Stimulated activated CD8-positive, alpha-beta memory T cell treated with anti-CD3 and anti-CD28 coated beads, Interleukin-15, amount 100 ng/mL, for 48 hours (primary cell): ENCODE measurements at regions not wholly inside any gene's neighbourhood (a gene's known extent, or its start where the extent isn't known, plus 50 kb on each side); places are given as distances from the start of the nearest gene placed in this dataset.
"Not testable (repeated sequence)": the region's sequence is repeated elsewhere in the genome, so short reads cannot be mapped to it uniquely, and the experiment has no call there.

Source experiments
- DNase-seq, 2 donors: peaks; one replicate each; pipeline ENCODE4 v3.0.0-alpha.2; 2020; ENCODE audit warnings: low read depth in 2 of 2

DNA sequence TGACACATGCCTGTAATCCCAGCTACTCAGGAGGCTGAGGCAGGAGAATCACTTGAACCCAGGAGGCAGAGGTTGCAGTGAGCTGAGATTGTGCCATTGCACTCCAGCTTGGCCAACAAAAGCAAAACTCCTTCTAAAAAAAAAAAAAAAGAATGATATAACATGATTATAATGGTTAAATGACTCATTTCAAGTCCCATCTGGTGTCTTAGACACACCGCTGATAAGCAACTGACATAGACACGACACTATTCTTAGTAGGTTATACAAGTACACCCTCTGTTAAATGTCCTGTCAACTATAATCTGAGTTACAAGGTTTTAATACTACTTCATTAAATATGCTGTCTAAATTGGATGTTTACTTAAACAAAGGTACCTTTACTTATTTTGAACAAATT lies 405.3 kb upstream of the CLINT1 start:
- no peak for DNase-seq

DNA sequence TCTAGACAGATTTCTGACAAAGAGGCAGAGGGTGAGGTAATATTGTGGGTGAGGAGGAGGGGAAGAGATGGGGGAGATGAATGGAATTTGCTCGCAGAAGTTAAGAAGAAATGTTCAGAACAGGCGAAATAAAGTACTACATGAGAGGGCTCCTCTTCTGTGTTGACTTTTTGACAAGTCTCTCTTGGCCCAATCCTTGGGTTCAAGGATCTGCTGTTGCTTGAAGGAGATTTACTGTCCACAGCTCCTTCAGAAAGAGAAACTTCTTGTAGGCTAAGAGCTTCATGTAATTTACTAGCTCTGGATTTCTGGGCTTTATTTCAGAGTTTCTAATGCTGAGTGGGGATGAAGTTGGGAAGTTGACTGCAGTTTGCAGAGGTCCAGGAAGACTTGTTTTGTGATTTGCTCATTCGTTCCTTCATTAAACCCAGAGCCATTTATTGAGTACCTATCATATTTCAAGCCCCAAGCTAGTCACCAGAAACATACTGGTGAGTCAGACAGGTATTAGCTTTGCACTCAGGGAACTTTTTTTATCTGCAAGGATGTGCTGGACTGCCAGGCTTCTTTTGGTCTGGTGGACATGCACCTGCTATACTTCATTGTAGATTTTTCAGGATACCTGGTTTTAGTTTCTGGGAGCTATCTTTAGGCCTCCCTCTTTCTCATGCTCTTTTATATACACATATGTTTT lies 402.9 kb upstream of the CLINT1 start:
- DNase-seq: no peak

DNA sequence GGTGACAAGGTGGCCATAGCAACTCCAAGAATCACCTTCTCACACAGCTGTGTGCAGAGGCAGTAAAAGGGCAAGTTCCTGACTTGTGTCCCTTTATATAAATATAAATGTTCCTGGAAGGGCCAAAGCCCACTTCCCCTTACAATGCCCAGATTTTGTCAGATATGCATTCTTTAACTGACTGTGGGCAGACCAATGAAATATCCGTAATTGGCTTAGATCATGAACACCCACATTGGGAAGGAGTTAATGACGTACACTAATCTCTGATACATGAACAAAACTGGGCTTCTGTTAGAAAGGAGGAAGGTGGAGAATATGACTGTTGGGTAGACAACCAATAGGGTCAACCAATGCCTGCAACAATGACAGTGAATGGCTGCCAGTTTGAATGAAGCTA lies 397.2 kb upstream of the CLINT1 start:
- no peak for DNase-seq

DNA sequence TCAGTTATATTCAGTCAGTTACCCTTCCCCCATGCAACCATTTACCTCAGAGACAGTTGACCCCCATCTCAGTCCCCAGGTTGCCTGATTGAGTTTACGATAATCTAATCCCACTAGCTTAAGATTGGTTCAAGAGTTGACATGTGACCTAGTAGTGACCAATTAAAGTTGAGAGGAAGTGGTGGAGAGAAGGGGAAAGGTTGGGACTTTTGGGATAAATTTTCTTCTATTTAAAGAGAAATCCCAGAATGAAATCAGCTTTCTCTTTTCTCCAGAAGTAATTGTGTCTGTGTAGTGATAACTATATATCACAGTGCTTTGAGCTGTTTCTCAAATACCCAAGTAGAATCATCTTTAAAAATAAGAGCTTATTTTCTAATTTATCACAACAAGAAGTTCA lies 396.7 kb upstream of the CLINT1 start:
- no peak for DNase-seq

DNA sequence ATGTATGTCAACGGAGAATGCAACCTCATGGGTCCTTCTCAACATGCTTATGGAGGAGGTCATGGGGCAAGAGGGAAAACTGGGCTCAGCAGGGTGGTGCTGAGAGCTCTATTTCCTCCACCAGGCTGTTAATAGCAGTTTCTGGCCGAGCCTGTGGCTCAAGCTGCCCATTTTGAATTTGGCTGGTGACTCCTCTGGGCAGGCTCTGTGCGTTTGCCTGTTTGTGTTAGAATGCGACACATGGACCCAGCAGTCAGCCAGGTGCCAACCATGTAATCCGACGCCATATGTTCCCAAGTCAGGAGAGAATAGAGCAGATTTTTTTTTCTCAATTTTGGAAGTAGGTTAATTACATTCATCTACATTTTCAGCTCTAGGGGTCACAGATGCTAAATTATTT lies 387.7 kb upstream of the CLINT1 start:
- DNase-seq: no peak

DNA sequence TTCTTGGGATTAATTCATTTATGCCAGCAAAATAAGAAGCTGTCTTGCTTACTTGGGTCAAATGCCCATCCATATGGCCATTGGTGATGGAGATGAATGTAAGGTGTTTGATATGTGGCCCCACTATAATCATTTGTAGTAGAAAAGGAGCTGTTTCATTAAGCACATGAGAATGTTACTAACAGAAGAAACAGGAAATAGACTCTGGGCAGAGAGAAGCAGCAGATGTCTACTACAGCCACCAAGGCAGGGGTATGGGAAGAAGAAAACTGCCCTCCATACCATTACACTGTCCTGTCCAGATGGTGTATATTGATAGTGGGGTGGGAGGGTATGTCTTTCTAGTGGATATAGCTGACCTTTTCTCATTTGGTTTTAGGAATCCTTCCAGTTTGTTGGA lies 386.6 kb upstream of the CLINT1 start:
- no peak for DNase-seq

DNA sequence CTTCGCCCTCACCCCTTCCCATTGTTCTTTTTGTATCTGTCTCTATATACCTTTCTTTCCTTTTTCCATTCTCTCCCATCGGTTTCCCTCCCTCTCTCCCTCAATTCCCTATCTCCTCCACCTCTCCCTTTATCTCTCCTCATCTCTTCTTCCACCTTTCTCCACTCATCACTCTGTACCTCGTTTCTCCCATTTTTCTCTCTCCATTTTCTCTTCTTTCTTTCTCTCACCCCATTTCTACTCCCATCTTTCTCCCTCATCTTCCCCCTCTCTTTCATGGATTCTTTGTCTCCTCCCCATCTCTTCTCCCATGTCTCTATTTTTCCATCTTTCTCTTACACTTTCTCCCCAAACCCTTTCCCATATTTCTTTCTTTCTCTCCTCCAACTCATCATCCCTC lies 385.9 kb upstream of the CLINT1 start:
- DNase-seq: no peak

DNA sequence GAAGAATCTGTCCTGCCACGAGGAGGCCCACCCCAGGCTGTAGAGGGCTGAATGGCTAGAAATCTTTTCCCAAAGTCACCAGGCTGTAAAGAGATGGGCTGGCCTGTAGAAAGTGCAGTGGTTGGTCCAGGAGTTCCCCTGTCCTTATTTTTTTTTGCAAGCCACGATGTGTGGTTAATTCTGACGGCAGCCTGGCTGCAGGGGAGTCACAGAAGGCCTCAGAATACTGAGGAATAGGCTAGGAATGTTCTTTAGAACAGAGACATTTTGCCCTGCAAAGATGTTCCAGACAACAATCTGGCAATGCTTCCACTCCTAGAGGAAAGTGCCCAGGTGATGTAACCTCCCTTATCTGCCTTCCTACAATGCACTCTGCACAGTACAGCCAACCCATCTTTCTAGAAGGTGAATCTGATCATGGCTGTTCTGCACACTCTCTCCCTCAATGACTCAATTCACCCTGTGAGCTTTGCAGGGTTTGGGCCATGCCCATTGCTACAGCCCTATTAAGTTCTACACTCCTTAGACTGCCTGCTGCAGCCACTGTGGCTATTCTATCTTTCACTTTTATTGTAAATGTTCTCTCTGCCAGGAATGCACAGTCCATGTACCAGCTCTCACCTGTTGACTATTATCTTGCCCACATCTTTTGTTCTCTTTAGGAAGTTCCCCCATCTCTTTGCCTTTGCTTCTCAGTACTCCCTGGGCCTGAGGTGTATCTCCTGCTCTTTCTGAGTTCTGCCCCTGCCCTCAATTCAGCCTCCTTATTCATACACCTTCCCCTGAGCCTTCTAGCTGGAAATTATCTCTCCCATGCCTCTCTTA lies 377.8 kb upstream of the CLINT1 start:
- DNase-seq: no peak

DNA sequence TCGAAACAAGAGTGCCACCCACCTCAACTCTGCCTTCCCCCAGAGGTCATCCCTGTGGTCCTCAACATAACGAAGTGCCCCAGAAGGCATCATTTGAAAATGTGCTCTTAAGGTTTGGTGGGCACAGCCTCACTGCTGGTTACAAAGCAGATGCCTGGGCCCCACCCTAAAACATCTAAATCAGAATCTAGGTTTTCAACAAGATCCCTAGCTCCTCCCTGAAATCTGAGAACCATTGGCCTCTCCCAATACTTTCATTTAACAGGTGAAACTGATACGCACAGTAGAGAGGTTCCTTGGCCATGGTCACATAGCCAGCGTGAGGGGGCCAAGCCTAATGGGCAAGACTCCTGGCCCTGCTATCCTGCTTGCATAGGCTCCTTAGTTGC lies 376.2 kb upstream of the CLINT1 start:
- no peak for DNase-seq

DNA sequence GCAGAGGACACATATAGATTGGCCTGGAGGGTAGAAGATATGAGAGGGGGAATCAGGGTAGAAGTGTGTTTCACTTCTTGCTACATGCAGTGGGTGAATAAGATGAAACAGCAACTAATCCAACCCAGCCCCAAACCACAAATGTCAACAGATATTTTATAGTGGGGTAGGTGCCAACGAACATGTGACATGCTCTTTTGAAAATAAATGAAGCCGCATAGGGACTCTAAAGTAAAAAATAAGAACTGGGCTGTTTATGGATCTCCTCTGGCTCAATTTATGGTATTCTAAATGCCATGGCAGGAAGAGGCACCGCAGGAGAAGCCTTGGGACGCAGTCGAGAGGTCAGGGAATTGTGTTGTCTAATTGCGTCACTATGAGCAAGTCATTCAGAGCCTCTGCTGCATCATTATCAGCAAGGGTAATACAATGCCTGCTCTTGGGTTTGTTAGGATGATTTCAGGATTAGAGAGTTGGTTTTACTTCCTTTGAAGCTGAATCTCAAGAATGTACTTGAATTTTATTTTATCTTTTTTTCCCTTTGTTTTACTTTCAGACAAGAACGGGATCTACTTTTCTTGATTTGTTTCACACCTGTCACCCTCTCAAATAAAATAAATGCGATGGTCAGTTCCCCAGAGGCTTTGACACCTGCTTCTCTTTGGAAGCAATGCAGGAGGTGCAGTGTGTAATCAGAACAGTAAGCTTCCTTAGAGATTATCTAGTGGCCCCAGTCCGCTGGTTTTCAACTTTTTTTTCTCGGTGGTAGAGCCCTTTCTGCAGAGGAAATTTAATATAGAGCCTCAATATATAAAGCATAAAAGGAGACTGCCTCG lies 375.6 kb upstream of the CLINT1 start:
- no peak for DNase-seq

DNA sequence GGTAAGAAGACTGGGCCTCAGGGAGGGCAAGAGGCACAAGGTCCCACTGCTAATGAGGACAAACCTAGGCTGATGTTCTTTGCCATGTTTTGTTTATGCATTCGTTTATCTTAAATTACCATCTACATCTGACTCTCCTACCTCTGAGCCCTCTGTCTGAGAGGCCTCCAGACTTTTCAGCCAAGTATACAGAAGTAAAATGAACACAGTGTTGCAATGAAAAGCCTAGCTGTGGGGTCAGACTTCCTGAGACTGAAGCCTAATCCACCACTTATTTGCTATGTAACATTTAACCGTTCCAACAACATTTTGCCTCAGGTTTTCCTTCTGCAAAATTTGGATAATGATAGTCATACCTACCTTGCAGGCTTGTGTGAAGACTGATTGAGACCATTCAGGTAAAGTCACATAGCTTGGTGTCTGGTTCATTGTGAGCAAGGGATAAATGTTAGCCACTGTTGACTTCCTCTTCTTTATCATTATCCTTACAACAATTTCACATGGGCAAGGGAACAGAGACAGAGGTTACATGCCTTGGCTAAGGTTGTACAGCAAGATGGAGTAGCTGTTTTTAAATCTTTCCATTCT lies 374.9 kb upstream of the CLINT1 start:
- DNase-seq: no peak

DNA sequence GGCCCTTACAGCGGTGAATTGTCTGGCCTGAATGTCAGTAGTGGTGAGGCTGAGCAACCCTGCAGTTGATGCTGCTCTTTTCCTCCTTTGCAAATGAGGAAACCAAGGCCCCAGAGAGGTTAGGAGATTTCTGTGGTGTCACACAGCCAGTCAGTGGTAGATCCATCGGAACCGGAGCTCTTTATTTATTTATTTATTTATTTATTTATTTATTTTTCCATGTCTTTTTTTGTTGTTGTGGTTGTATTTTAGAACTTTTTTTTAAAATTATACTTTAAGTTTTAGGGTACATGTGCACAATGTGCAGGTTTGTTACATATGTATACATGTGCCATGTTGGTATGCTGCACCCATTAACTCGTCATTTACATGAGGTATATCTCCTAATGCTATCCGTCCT lies 368.4 kb upstream of the CLINT1 start:
- DNase-seq: not testable (repeated sequence)

DNA sequence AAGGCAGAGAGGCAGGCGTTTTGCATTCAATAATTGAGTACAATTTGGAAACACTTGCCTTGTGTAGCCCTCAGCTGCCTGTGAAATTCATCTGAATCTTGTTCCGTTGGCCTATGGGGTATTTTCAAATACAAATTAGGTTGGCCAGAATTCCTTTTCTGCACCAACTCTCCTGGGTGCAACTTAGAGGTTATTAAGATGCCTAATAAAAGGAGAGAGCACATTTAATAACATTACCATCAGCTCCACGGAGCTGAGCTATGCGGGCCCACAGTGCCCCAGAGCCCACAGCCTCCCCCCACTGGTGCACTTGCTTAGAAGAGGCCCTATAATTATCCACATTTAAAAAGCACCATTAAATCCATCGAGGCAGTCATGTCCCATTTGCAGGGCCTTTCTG lies 367.6 kb upstream of the CLINT1 start:
- no peak for DNase-seq

DNA sequence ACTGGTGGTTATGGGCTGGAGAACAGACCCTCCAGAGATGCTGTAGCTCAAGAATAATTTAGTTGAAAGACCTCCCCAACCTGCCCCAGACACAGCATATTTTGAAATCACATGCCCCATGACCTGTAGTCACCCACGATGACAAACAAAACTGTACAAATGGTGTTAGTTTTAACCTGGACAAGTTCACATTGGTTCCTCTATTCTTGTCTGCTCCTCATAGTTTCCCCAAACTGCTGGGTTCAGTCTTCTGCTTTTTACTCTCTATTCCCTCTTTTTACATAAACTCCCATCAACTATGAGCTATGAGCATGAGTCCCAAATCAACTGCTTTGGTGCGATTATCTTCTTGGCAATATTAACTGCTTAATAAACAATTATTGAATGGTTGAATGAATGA lies 365.3 kb upstream of the CLINT1 start:
- no peak for DNase-seq

DNA sequence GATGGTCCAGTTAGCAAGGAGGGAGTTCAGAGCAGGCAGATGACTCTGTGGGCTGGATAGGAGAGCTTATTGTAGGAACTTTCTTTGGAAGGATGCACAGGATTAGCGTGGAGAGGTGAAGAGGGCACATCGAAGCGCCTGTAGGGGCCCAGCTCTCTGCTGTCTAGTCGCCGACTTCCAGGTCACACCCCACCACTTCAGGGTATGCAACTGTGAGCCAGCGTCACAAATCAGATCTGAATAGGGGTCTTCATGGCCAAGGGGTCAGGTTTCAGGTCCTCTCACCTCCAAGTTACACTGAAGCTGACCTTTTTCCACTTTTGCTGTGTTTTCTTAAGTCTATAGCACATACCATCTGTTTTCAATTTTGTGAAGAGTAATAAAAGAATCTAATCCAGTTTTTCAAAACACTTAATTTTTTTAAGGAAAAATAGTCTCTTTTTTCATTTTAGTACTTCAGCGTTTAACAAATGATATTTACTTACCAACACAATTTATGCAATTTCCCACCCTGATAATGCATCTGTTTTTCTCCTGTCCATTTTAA lies 364.2 kb upstream of the CLINT1 start:
- DNase-seq: no peak

DNA sequence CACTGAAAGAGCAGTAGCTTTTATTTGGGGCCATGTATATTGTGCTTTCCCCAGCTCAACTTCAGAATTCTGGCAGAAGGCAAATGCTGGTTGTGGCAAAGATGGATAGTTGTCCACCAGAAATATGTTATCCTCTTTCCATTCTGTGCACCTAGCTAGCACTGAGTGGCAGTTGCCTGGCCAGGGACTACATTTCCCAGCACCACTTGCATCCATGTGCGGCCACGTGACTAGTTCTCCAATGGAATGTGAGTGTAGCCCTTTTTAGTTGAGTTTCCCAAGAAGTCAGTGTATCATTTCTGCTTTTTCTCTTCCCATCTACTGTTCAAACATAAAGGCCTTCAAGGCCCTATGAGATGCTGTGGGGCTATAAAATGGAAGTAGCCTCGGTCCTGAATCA lies 354.0 kb upstream of the CLINT1 start:
- DNase-seq: no peak

DNA sequence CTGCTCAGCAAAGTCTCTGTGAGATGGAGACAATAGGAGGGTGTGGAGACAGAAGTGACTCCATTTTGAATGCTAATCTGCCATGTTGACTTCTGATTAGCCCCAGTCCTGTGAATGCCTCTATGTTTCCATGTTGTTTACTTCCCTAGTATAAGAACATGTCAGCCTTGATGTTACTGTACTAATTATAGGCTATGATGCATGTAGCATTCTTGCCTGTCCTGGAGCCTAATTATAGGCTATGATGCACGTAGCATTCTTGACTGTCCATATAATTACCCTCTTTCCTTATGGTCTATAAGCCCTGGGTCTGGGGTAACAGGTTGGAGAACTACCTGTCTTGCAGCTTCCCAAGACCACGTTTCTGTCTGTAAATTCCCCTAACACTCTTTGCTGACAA lies 353.3 kb upstream of the CLINT1 start:
- DNase-seq: no peak

DNA sequence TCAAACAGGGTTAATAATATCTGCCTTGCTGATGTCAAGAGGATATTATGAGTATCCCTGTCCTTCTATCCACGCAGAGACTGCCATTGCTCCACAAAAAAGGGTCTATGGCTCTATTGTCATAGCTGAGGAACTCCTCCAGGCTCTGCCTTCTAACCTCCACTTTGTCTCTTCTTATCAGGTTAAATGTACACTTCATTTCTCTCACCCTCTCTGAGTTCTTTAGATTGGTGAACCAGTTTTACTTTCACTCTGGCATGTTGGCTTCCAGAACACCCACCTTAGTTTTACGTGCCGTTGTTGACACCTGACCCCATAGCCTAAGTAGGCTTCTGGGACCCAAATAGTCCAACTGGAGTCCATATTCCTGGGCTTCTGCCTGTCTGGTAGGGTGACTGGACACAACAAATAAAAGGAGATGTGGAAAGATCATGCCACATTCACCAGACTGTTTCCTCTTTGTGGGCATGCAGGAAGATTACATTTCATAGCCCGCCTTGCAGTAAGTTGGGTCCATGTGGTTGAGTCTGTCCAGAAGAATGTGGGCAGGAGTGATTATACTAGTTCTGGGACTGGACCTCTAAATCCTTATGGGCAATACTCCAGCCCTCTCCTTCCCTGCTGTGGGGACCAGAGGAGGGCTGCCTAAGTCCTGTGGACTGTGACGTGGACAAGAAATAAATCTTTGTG lies 350.4 kb upstream of the CLINT1 start:
- DNase-seq: no peak

DNA sequence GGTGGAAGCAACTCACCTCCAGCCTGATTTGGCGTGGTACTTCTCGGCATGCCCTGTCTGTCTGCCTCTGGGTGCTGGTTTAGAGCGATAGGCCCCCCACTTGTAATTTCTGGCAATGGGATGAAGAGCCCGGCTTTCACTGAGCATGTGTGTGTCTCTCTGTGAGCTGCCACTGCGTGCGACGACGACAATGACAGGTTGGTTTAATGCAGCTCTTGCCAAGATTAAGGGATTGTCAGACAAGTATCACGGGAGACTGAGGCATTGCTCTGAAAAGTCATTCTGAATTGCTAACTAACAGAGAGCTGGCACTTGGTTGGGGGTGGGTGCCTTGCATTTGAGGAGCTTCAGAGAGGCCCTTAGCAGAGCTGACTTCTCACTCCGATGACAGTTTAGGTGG lies 348.8 kb upstream of the CLINT1 start:
- no peak for DNase-seq

DNA sequence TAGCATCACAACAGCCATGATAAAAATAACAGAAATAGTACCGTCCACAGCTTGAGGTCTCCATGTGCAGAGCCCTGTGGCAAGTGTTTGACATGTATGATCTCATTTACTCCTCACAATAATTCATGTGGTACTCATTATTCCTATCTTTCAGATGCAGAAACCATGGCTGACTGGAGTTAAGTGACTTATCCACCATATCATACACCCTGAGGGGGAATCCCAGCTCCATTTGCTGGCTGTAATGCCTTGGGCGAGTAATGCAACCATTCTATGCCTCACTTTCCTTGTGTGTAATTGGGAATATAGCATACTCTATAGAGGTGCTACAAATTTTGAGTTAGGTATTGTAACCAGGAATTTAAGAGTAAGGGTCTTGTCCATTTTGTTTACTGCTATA lies 347.0 kb upstream of the CLINT1 start:
- DNase-seq: no peak

DNA sequence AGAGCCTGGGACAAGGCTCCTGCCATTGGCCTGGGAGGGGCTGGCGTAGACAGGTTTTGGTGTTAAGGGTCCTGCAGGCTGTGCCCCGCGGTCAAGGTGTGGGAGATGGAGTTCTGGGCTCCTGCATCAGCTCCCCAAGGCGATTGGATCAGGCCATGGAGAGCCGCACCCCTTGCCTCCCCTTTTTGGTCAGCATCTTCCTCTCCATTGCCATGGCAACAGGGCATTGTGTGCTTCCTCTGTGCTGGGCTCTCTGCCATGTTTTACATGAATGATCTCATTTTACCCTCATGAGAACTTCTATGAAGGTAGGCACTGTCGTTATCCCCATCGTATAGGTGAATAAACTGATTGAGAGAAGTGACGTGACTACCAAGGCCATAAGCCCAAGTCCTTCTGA lies 344.3 kb upstream of the CLINT1 start:
- DNase-seq: no peak
